Subcutaneous abdominal adipose tissue (tissue), 5 donors: ENCODE measurements at regions not wholly inside any gene's neighbourhood (a gene's known extent, or its start where the extent isn't known, plus 50 kb on each side); places are given as distances from the start of the nearest gene placed in this dataset.
"Not testable (repeated sequence)": the region's sequence is repeated elsewhere in the genome, so short reads cannot be mapped to it uniquely, and the experiment has no call there.

Experiments
- H3K27ac ChIP-seq: one replicate; pipeline ENCODE4 v1.7.0; 2013; ENCODE audit warnings: low read depth, mild to moderate bottlenecking, inconsistent platforms, low read length, moderate library complexity
- H3K27me3 ChIP-seq, 5 donors: one replicate each; pipeline ENCODE4 v1.7.0; 2013; ENCODE audit warnings: low read length in 5 of 5, inconsistent platforms in 1 of 5; ENCODE audit not compliant: control insufficient read depth in 5 of 5, insufficient read depth in 4 of 5
- H3K36me3 ChIP-seq, 5 donors: one replicate each; pipeline ENCODE4 v1.7.0; 2013; ENCODE audit warnings: low read length in 5 of 5; ENCODE audit not compliant: control insufficient read depth in 5 of 5, insufficient read depth in 5 of 5
- H3K4me1 ChIP-seq, 5 donors: one replicate each; pipeline ENCODE4 v1.7.0; 2013; ENCODE audit warnings: low read length in 5 of 5, mild to moderate bottlenecking in 3 of 5, moderate library complexity in 1 of 5; ENCODE audit not compliant: control insufficient read depth in 5 of 5, insufficient read depth in 5 of 5
- H3K4me3 ChIP-seq, 5 donors: one replicate each; pipeline ENCODE4 v1.7.0; 2013; ENCODE audit warnings: low read length in 5 of 5, low read depth in 1 of 5
- H3K9ac ChIP-seq, 5 donors: one replicate each; pipeline ENCODE4 v1.7.0; 2013; ENCODE audit warnings: low read length in 5 of 5, mild to moderate bottlenecking in 4 of 5, moderate library complexity in 3 of 5
- H3K9me3 ChIP-seq, 5 donors: one replicate each; pipeline ENCODE4 v1.7.0; 2013; ENCODE audit warnings: low read length in 5 of 5; ENCODE audit not compliant: control insufficient read depth in 5 of 5
- donor health status: healthy.
- donor health status: healthy.
- donor health status: healthy.
- donor health status: healthy.
- donor health status: healthy.

DNA sequence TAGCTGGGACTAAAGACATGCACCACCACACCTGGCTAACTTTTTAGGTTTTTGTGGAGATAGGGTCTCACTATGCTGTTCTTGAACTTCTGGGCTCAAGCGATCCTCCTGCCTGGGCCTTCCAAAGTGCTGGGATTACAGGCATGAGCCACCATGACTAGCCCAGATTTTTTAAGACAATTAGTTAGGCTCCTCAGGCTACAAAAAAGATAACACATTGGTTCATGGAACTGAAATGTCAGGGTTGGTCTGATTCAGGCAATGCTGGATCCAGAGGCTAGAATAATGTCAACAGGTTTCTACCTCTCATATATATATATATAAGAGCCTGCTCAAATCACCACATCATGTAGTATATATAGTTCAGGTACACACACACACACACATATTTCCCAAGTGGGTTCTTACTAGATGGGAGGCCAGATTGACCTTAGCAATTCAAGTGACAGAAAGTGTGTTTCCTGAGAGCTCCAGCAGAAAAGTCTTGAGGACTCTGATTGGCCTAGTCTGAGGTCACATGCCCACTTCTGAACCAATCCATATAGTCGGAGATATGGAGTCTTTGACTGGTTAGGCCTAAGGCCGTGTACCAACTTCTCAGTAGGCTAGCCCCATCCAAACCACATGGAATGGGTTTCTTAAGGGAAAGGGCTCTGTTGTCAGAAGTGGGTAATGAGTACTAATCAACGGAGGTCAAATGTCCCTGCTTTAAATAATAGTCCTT, 72.6 kb upstream of the LAPTM4A start:
- Histone ChIP-seq H3K27me3 (no peaks in the 10 kb centered on the region), H3K4me3 (no peak overlapping the region), H3K27ac (no peak overlapping the region), H3K4me1 (peaks cover 0 to 20% (median 2%) of the 10 kb centered on the region in 5 donors), H3K36me3 (no peaks in the 10 kb centered on the region), H3K9ac (no peak overlapping the region), H3K9me3 (no peaks in the 10 kb centered on the region)

GRCh38 chr2:20122864-20123263, 71.4 kb upstream of the LAPTM4A start:
- no peaks in the 10 kb centered on the region for H3K36me3 ChIP-seq
- H3K27ac ChIP-seq, result no peak overlapping the region
- no peak overlapping the region for H3K9ac ChIP-seq
- no peak overlapping the region for H3K4me3 ChIP-seq
- peaks cover 0 to 20% (median 2%) of the 10 kb centered on the region in 5 donors for H3K4me1 ChIP-seq
- no peaks in the 10 kb centered on the region for H3K27me3 ChIP-seq
- H3K9me3 ChIP-seq, result no peaks in the 10 kb centered on the region

DNA sequence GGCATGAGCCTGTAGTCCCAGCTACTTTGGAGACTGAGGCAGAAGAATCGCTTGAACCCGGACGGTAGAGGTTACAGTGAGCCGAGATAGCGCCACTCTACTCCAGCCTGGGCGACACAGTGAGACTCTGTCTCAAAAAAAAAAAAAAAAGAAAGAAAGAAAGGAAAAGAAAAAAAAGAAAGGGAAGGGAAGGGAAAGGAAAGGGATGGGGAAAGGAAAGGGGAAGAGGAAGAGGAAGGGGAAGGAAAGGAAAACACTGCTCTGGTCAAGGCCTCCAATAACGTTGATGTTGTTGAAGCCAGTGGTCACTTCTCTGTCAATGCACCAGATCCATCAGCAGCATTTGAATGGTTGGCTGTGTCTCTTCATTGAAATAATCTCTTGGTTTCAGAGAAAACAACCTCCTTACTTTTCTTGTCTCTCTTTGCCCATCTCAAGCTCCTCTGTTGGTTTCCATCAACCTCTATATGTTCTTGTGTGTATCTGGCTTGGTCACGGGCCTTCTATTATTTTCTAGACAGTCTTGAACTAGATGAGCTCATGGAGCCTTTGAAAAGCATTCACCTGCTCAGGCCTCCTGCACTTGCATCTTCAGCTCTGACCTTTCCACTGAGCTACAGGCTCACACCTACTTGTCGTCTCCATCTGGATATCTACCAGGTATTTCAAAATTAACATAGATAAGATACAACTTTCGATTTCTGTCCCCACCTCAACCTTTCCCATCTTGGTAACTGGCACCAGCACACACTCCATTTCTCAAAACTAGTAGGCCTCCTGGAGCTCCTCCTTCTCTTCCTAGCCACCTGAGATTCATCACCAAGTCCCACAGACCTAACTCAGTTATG, 69.4 kb upstream of the LAPTM4A start:
- no peak overlapping the region for H3K9ac ChIP-seq
- peaks cover 0 to 9% (median 0%) of the 10 kb centered on the region in 5 donors for H3K4me1 ChIP-seq
- H3K27me3 ChIP-seq, result no peaks in the 10 kb centered on the region
- H3K9me3 ChIP-seq, result no peaks in the 10 kb centered on the region
- no peak overlapping the region for H3K27ac ChIP-seq
- H3K36me3 ChIP-seq, result no peaks in the 10 kb centered on the region
- H3K4me3 ChIP-seq, result no peak overlapping the region

DNA sequence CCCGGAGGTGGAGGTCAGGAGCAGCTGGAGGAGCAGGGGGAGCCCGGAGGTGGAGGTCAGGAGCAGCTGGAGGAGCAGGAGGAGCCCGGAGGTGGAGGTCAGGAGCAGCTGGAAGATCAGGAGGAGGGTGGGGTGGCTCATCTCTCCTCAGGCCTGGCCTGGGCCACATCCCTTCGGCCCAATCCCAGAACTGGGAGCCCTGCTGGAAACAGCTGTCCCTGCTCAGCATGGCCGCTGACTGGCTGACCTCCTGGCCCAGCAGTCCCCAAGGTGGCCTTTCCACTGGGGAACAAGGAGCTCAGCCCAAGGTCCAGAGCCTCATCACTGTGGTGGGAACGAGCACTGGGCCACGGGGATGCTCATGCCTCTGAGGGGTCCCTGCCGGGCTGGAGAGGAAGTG, 66.6 kb upstream of the LAPTM4A start:
- H3K36me3 ChIP-seq, result no peaks in the 10 kb centered on the region
- H3K4me1 ChIP-seq, result peaks cover 0 to 18% (median 3%) of the 10 kb centered on the region in 5 donors
- H3K9ac ChIP-seq, result no peak overlapping the region
- H3K27ac ChIP-seq, result no peak overlapping the region
- no peaks in the 10 kb centered on the region for H3K9me3 ChIP-seq
- H3K27me3 ChIP-seq, result peaks cover 0 to 4% (median 0%) of the 10 kb centered on the region in 5 donors
- H3K4me3 ChIP-seq, result no peak overlapping the region

- Histone ChIP-seq H3K4me3 (no peak overlapping the region), H3K27ac (no peak overlapping the region), H3K4me1 (peaks cover 0 to 23% (median 3%) of the 10 kb centered on the region in 5 donors), H3K27me3 (peaks cover 0 to 4% (median 0%) of the 10 kb centered on the region in 5 donors), H3K36me3 (no peaks in the 10 kb centered on the region), H3K9me3 (no peaks in the 10 kb centered on the region), H3K9ac (no peak overlapping the region)
Measured at GRCh38 chr2:20115902-20116301, 64.5 kb upstream of the LAPTM4A start.

DNA sequence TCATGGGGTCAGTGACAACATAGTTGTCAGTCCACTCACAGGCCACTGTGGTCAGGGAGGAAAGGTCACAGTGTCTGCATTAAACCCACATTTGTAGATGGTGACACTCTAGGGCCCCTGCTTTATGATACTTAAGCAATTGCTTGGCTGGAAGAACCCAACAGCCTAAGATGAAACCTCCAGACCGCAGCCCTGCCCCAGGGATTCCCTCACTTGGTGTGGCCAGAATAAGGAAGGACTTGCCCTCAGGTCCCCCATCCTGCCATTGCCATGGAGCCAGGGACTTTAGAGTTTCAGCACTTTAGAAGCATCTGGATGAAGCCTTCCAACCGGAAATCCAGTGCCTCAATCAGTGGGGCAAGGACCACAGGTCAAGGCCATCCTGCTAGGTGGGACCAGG, 63.9 kb upstream of the LAPTM4A start:
- Histone ChIP-seq H3K9ac (no peak overlapping the region), H3K27me3 (peaks cover 0 to 4% (median 0%) of the 10 kb centered on the region in 5 donors), H3K27ac (no peak overlapping the region), H3K36me3 (no peaks in the 10 kb centered on the region), H3K4me3 (no peak overlapping the region), H3K4me1 (peaks cover 0 to 23% (median 3%) of the 10 kb centered on the region in 5 donors), H3K9me3 (peaks cover 0 to 4% (median 3%) of the 10 kb centered on the region in 5 donors)

DNA sequence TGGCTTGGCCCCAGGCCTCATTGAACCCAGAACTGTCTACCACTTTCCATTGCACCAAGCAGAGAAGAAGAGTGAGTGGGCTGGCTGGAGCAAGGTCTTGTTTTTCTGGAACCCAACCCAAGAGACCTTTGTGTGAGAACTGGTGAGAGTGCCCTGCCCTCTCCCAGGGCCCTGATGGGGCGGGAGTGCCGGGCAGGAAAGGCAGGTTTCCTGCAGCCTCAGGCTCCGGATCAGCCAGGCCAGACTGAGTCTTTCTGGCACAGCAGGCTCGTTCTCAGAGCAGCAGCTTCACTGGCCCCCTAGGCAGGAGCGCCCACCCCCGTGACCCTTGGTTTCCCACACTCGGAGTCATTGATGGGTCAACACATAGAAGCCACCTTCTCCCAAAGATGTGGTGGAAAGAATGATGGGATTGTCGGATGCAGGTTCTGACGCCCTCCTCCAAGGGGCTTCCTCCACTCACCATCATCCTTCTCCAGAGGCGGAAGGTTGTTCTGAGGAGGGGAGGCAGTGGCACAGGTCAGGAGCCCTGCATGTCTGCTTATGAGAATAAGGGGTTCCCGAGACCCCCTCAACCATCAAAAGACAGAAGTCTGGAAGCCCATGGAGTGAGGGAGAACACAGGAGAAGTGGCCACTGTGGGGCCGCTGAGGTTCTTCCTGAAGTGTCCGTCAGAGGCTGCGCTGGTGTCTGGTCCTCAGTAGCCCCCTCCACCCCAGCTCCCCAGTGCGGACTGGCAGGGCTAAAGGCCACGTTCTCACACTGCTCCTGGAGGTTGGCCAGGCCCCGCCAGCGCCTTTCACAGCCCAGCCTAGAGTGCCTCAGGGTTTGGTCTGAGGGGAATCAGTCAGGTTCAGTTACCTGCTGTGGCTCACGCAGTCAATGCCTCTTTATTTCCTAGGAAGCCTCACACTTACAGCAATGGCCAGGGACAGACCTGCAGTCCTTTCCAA, 62.8 kb upstream of the LAPTM4A start:
- Histone ChIP-seq H3K9ac (no peak overlapping the region), H3K9me3 (peaks cover 0 to 7% (median 6%) of the 10 kb centered on the region in 5 donors), H3K27me3 (peaks cover 0 to 4% (median 0%) of the 10 kb centered on the region in 5 donors), H3K4me1 (peaks cover 0 to 23% (median 3%) of the 10 kb centered on the region in 5 donors), H3K36me3 (no peaks in the 10 kb centered on the region), H3K4me3 (no peak overlapping the region), H3K27ac (no peak overlapping the region)

DNA sequence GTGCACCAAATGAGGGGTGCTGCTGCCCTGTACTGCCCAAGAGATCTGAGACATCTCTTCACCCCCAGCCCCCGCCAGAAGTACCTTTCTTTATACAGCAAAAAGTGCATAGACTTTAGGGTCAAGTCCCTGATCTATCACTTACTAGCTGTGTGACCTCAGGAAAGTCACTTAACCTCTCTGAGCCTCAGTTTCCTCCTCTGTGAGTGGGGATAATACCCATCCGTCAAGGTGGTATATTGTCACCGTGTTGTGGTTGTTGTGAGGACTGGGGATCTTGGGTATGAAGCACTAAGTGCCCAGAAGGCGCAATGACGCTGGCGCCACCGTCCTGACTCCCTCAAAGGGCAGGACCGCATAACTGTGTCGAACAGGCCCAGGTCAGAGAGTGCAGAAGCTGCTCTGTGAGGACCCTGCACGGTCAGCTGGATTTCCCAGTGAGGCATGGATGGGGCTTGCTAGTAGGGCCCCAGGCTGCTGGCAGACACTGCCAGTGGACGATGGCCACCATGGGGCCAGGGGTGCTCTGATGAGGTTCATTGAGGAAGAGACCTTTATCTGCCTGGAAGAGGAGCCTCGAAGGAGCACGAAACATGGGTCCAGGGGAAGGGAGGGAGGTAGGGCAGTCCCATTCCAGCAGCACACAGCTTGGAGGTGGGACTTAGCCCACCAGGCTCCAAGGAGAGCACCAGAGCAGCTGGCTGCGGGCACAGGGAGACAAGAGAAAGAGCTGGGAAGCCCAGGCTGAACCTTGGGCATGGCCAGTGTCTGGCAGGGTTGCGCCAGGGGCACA, 61.8 kb upstream of the LAPTM4A start:
- peaks cover 0 to 7% (median 6%) of the 10 kb centered on the region in 5 donors for H3K9me3 ChIP-seq
- H3K4me3 ChIP-seq, result no peak overlapping the region
- no peaks in the 10 kb centered on the region for H3K36me3 ChIP-seq
- H3K27ac ChIP-seq, result no peak overlapping the region
- H3K27me3 ChIP-seq, result peaks cover 0 to 4% (median 0%) of the 10 kb centered on the region in 5 donors
- no peak overlapping the region for H3K9ac ChIP-seq
- peaks cover 0 to 23% (median 3%) of the 10 kb centered on the region in 5 donors for H3K4me1 ChIP-seq

- not testable (repeated sequence) for H3K27ac ChIP-seq, H3K9me3 ChIP-seq, H3K4me3 ChIP-seq, H3K27me3 ChIP-seq, H3K36me3 ChIP-seq, H3K9ac ChIP-seq
- H3K4me1 ChIP-seq, result peaks cover 0 to 23% (median 3%) of the 10 kb centered on the region in 5 donors
Measured at GRCh38 chr2:20112361-20112760, 60.9 kb upstream of the LAPTM4A start.
